ENCODE measurements at regions not wholly inside any gene's neighbourhood (a gene's known extent, or its start where the extent isn't known, plus 50 kb on each side); places are given as distances from the start of the nearest gene placed in this dataset.

GRCh38 chr10:81042647-81043046 lies 504.9 kb downstream of the SH2D4B start:
- no peaks in the 10 kb centered on the region for H3K27me3 ChIP-seq (ENCODE audit: control insufficient read depth, insufficient read depth, low read length)
- no peak overlapping the region for H2AK5ac ChIP-seq (ENCODE audit: low read depth, low read length)
- H2BK5ac ChIP-seq (ENCODE audit: low read depth, low read length, poor library complexity, severe bottlenecking): no peak overlapping the region
- dilution Hi-C loops (cut with HindIII; ENCODE audit: low sequenced_read_pairs, unreplicated experiment) (no loop called here), intact Hi-C loops (cut with micrococcal nuclease) (no loop called here), in situ Hi-C loops (cut with MboI; ENCODE audit: low sequenced_read_pairs) (no loop called here)
- DNase-seq (no peak), ATAC-seq (ENCODE audit: low read depth) (no peak)
- H3K4ac ChIP-seq (ENCODE audit: low read depth, low read length): no peak overlapping the region
- no TSS peak for BruUV-seq (replicated peaks)
- no CpG with 5 or more reads among the region's 2 CpGs for WGBS, 2 experiments (ENCODE audit: extremely low coverage in 2 of 2, insufficient read length in 1 of 2)
- H3K79me1 ChIP-seq (ENCODE audit: low read depth in 1 of 2, low read length in 2 of 2): no peaks in the 10 kb centered on the region
- no peaks in the 10 kb centered on the region for H4K20me1 ChIP-seq (ENCODE audit: insufficient read depth, low read length)
- no peak overlapping the region for H4K8ac ChIP-seq (ENCODE audit: low read depth in 2 of 2, low read length in 2 of 2)
- H2AK9ac ChIP-seq (replicated peaks; ENCODE audit: low read depth, low read length, poor library complexity): no peak overlapping the region
- no peak overlapping the region for H2BK15ac ChIP-seq (ENCODE audit: low read depth, low read length)
- H2AFZ ChIP-seq (replicated peaks; ENCODE audit: low read length, poor library complexity): no peak overlapping the region
- H3K4me1 ChIP-seq (ENCODE audit: control insufficient read depth, insufficient read depth, low read length): no peaks in the 10 kb centered on the region
- H2BK120ac ChIP-seq (ENCODE audit: low read depth, low read length): no peak overlapping the region
- no peak overlapping the region for H2BK20ac ChIP-seq (ENCODE audit: low read depth, low read length)
- H3K36me3 ChIP-seq (ENCODE audit: control insufficient read depth, insufficient read depth, low read length): no peaks in the 10 kb centered on the region
- no peak for TF ChIP-seq FOS (IDR thresholded peaks at IDR 0.05; ENCODE audit: low read depth, low read length)
- no peak for TF ChIP-seq CEBPB (IDR thresholded peaks at IDR 0.05; ENCODE audit: low read depth, low read length)
- no peak for TF ChIP-seq CHD1 (IDR thresholded peaks at IDR 0.05; ENCODE audit: low read depth, low read length)
- no peak for TF ChIP-seq MAZ (IDR thresholded peaks at IDR 0.05; ENCODE audit: borderline replicate concordance, low read depth, low read length)
- TF ChIP-seq NFE2L2 (IDR thresholded peaks at IDR 0.05; ENCODE audit: low read depth, low read length): no peak
- TF ChIP-seq, protein P1, sequence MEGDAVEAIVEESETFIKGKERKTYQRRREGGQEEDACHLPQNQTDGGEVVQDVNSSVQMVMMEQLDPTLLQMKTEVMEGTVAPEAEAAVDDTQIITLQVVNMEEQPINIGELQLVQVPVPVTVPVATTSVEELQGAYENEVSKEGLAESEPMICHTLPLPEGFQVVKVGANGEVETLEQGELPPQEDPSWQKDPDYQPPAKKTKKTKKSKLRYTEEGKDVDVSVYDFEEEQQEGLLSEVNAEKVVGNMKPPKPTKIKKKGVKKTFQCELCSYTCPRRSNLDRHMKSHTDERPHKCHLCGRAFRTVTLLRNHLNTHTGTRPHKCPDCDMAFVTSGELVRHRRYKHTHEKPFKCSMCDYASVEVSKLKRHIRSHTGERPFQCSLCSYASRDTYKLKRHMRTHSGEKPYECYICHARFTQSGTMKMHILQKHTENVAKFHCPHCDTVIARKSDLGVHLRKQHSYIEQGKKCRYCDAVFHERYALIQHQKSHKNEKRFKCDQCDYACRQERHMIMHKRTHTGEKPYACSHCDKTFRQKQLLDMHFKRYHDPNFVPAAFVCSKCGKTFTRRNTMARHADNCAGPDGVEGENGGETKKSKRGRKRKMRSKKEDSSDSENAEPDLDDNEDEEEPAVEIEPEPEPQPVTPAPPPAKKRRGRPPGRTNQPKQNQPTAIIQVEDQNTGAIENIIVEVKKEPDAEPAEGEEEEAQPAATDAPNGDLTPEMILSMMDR (conservative IDR thresholded peaks at IDR 0.05; ENCODE audit: low read depth, low read length): no peak
- no peak for TF ChIP-seq RAD21 (IDR thresholded peaks at IDR 0.05; ENCODE audit: low read length)
- no peak for TF ChIP-seq RFX5 (IDR thresholded peaks at IDR 0.05; ENCODE audit: low read depth, low read length)
- TF ChIP-seq MAFK (IDR thresholded peaks at IDR 0.05; ENCODE audit: low read depth, low read length): no peak
- no peak for TF ChIP-seq POLR2A (IDR thresholded peaks at IDR 0.05; ENCODE audit: low read depth, low read length)
- TF ChIP-seq USF2 (IDR thresholded peaks at IDR 0.05; ENCODE audit: low read depth, low read length): no peak
- H3K4me2 ChIP-seq (ENCODE audit: low read depth, low read length): no peak overlapping the region
- no peak overlapping the region for H3K14ac ChIP-seq (replicated peaks; ENCODE audit: low read depth, low read length)
- ChIA-PET CTCF (no interaction called here), POLR2A (ENCODE audit: unreplicated experiment) (no interaction called here)
- H3K56ac ChIP-seq (ENCODE audit: extremely low read depth, insufficient read depth, low read length): no peak overlapping the region
- H4K91ac ChIP-seq (ENCODE audit: insufficient read depth, low read depth, low read length): no peak overlapping the region
- H4K5ac ChIP-seq (ENCODE audit: low read depth, low read length): no peak overlapping the region
- no peak overlapping the region for H3K4me3 ChIP-seq (ENCODE audit: insufficient read depth, low read depth, low read length)
- H3K27ac ChIP-seq (ENCODE audit: insufficient read depth, low read length): no peak overlapping the region
- no peak overlapping the region for H3K23ac ChIP-seq (ENCODE audit: low read depth, low read length)
- H3K9me1 ChIP-seq (ENCODE audit: insufficient read depth, low read length): no peaks in the 10 kb centered on the region
- H3K9me3 ChIP-seq (ENCODE audit: control insufficient read depth, insufficient read depth, low read length): no peaks in the 10 kb centered on the region
- no peak overlapping the region for H3K18ac ChIP-seq (ENCODE audit: low read depth, low read length)
- H3K9ac ChIP-seq (ENCODE audit: low read depth, low read length): no peak overlapping the region

Data from IMR-90 (cell line).